ENCODE measurements at regions not wholly inside any gene's neighbourhood (a gene's known extent, or its start where the extent isn't known, plus 50 kb on each side); places are given as distances from the start of the nearest gene placed in this dataset.

DNA sequence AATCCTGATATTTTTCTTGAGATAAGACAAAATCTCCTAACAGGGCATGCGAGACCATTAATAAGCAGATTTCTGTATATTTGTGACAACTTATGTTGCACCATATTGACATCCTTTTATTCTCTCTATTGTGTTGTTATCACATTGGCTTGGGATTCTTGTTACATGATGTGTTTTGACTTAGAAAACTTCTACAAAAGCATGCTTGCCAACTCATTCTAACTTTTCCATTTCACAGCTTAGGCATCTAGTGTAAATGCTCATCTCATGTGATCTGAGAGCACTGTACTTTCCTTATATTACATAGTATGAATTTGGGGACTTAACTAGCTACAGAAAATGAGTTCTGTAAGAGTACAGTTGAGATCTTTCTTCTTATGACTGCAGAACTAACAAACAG lies 1040.7 kb upstream of the ADGRB3 start:
- no peaks in the 10 kb centered on the region for H3K9me1 ChIP-seq (replicated peaks; ENCODE audit: control insufficient read depth, extremely low read depth, insufficient read depth, low read length)
- CTCF ChIA-PET = interaction anchor here (1.1 kb wide), 1 partner anchor 9 kb away, joined by 3 read pairs; no protein-coding TSS in a partner anchor
- H3K27ac ChIP-seq (ENCODE audit: insufficient read depth, low read depth, low read length) = no peak overlapping the region
- no peak overlapping the region for H3K9ac ChIP-seq (replicated peaks; ENCODE audit: extremely low read depth, insufficient read depth, low read length)
- BruUV-seq (replicated peaks) = no TSS peak
- H3K4me1 ChIP-seq (ENCODE audit: control insufficient read depth, extremely low read depth, insufficient read depth, low read length) = no peaks in the 10 kb centered on the region
- H3K27me3 ChIP-seq (ENCODE audit: control insufficient read depth in 2 of 2, insufficient read depth in 2 of 2, low read length in 2 of 2) = no peaks in the 10 kb centered on the region
- TF ChIP-seq JUN (IDR thresholded peaks at IDR 0.05; ENCODE audit: borderline replicate concordance, insufficient read depth, insufficient read length, low read depth) = no peak
- no peak for TF ChIP-seq POLR2AphosphoS5 (IDR thresholded peaks at IDR 0.05; ENCODE audit: insufficient read depth, low read depth, low read length)
- no peak for TF ChIP-seq FOS (IDR thresholded peaks at IDR 0.05; ENCODE audit: borderline replicate concordance, insufficient read depth, low read length)
- no peak for TF ChIP-seq GATA2 (IDR thresholded peaks at IDR 0.05; ENCODE audit: insufficient read depth, insufficient read length, low read depth, low read length)
- TF ChIP-seq MYC (IDR thresholded peaks at IDR 0.05; ENCODE audit: low read depth, low read length) = no peak
- TF ChIP-seq MAX (IDR thresholded peaks at IDR 0.05; ENCODE audit: insufficient read depth, insufficient read length) = no peak
- TF ChIP-seq EZH2 (IDR thresholded peaks at IDR 0.05; ENCODE audit: borderline replicate concordance, low read depth, low read length, severe bottlenecking) = no peak
- H3K36me3 ChIP-seq (ENCODE audit: control insufficient read depth in 2 of 2, extremely low read depth in 1 of 2, insufficient read depth in 2 of 2, low read length in 2 of 2) = no peaks in the 10 kb centered on the region
- FAIRE-seq (no peak), DNase-seq (ENCODE audit: low read depth, low spot score) (no peak)
- no peak overlapping the region for H3K4me2 ChIP-seq (ENCODE audit: insufficient read depth, low read length)
- no peaks in the 10 kb centered on the region for H4K20me1 ChIP-seq (replicated peaks; ENCODE audit: control insufficient read depth, extremely low read depth, insufficient read depth, low read length)
- intact Hi-C loops (cut with micrococcal nuclease) (no loop called here), dilution Hi-C loops (cut with MboI; ENCODE audit: extremely low pct_ligation_motif_present, low sequenced_read_pairs) (no loop called here)
- no peak overlapping the region for H3K4me3 ChIP-seq (replicated peaks in 1 of 3; ENCODE audit: insufficient read depth in 1 of 3, low read depth in 1 of 3, low read length in 3 of 3)
- POLR2A ChIA-PET = no interaction called here
- H2AFZ ChIP-seq (ENCODE audit: low read depth, low read length) = no peak overlapping the region
- no peaks in the 10 kb centered on the region for H3K79me2 ChIP-seq (ENCODE audit: control insufficient read depth, insufficient read depth, low read length)
- no peaks in the 10 kb centered on the region for H3K9me3 ChIP-seq (replicated peaks; ENCODE audit: control insufficient read depth, insufficient read depth, low read length)

GRCh38 chr6:67593247-67593646 lies 1041.8 kb upstream of the ADGRB3 start:
- Histone ChIP-seq H3K4me1 (ENCODE audit: control insufficient read depth, extremely low read depth, insufficient read depth, low read length) (no peaks in the 10 kb centered on the region), H3K9me3 (replicated peaks; ENCODE audit: control insufficient read depth, insufficient read depth, low read length) (no peaks in the 10 kb centered on the region), H3K4me2 (ENCODE audit: insufficient read depth, low read length) (no peak overlapping the region), H3K79me2 (ENCODE audit: control insufficient read depth, insufficient read depth, low read length) (no peaks in the 10 kb centered on the region), H4K20me1 (replicated peaks; ENCODE audit: control insufficient read depth, extremely low read depth, insufficient read depth, low read length) (no peaks in the 10 kb centered on the region), H3K36me3 (ENCODE audit: control insufficient read depth in 2 of 2, extremely low read depth in 1 of 2, insufficient read depth in 2 of 2, low read length in 2 of 2) (no peaks in the 10 kb centered on the region), H2AFZ (ENCODE audit: low read depth, low read length) (no peak overlapping the region), H3K27ac (ENCODE audit: insufficient read depth, low read depth, low read length) (no peak overlapping the region), H3K4me3 (replicated peaks in 1 of 3; ENCODE audit: insufficient read depth in 1 of 3, low read depth in 1 of 3, low read length in 3 of 3) (no peak overlapping the region), H3K9ac (replicated peaks; ENCODE audit: extremely low read depth, insufficient read depth, low read length) (no peak overlapping the region), H3K27me3 (ENCODE audit: control insufficient read depth in 2 of 2, insufficient read depth in 2 of 2, low read length in 2 of 2) (no peaks in the 10 kb centered on the region), H3K9me1 (replicated peaks; ENCODE audit: control insufficient read depth, extremely low read depth, insufficient read depth, low read length) (no peaks in the 10 kb centered on the region)
- BruUV-seq (replicated peaks) = no TSS peak
- ChIA-PET POLR2A (no interaction called here), CTCF (interaction anchor here (1.1 kb wide), 1 partner anchor 10 kb away, joined by 3 read pairs; no protein-coding TSS in a partner anchor)
- intact Hi-C loops (cut with micrococcal nuclease) = no loop called here
- dilution Hi-C loops (cut with MboI; ENCODE audit: extremely low pct_ligation_motif_present, low sequenced_read_pairs) = no loop called here
- TF ChIP-seq POLR2AphosphoS5 (IDR thresholded peaks at IDR 0.05; ENCODE audit: insufficient read depth, low read depth, low read length) (no peak), EZH2 (IDR thresholded peaks at IDR 0.05; ENCODE audit: borderline replicate concordance, low read depth, low read length, severe bottlenecking) (no peak), FOS (IDR thresholded peaks at IDR 0.05; ENCODE audit: borderline replicate concordance, insufficient read depth, low read length) (no peak), GATA2 (IDR thresholded peaks at IDR 0.05; ENCODE audit: insufficient read depth, insufficient read length, low read depth, low read length) (no peak), CTCF (IDR thresholded peaks at IDR 0.05; ENCODE audit: extremely low read depth in 1 of 2, insufficient read depth in 1 of 2, low read depth in 1 of 2, low read length in 2 of 2) (no peak), MAX (IDR thresholded peaks at IDR 0.05; ENCODE audit: insufficient read depth, insufficient read length) (no peak), POLR2A (IDR thresholded peaks at IDR 0.05; ENCODE audit: low read depth, low read length) (no peak), JUN (IDR thresholded peaks at IDR 0.05; ENCODE audit: borderline replicate concordance, insufficient read depth, insufficient read length, low read depth) (no peak), MYC (IDR thresholded peaks at IDR 0.05; ENCODE audit: low read depth, low read length) (no peak)
- FAIRE-seq (no peak), DNase-seq (ENCODE audit: low read depth, low spot score) (no peak)

Measured in endothelial cell of umbilical vein (primary cell).